Heart left ventricle (tissue), 13 donors: ENCODE measurements at regions not wholly inside any gene's neighbourhood (a gene's known extent, or its start where the extent isn't known, plus 50 kb on each side); places are given as distances from the start of the nearest gene placed in this dataset.

Experiments
- POLR2A ChIP-seq, 2 donors: fragments of 450-650 bp; IDR thresholded peaks; one replicate each; pipeline ENCODE4 v1.6.1; 2017; ENCODE audit warnings: antibody characterized with exemption in 2 of 2, mild to moderate bottlenecking in 2 of 2, moderate library complexity in 2 of 2
- TF ChIP-seq, protein P1 (sequence below), 12 donors: fragments of 200-600 bp; sonication (generic) in 4 of 12; IDR thresholded peaks; one replicate each; pipeline versions ENCODE4 v1.5.0 to v1.8.0; 2018 to 2022; ENCODE audit warnings: antibody characterized with exemption in 12 of 12, mild to moderate bottlenecking in 5 of 12
- donor health status: ischemic (EF 13 %, LVEDD 7.1; RV severe dilation, severe dysfunction).
- donor health status: DM: no; HTN: yes; CAD: no.
- donor health status: DM: no; HTN: no; CAD: no.
- donor health status: ischemic (EF 25% LVEDD 6.9; RV normal size, moderate dysfunction).
- donor health status: ischemic (EF 25% LVEDD 5.7; RV mildly dilated, moderate dysfunction).
- donor health status: ischemic (EF 35%, LVEDD 5.7; RV mildly dilated, moderate dysfunction).
- donor health status: nonischemic (EF 11% LVEDD 7.7; RV severe dilation, severe dysfunction).
- donor health status: DM: yes; HTN: yes; CAD: no.
- donor health status: PGD.
- donor health status: ischemic (EF 29% LVEDD 5.4; RV normal size, mild dysfunction).
- donor health status: nonischemic (EF 23%, LVEDD 6.1; RV moderate dilation, normal function).

- TF ChIP-seq, protein P1, sequence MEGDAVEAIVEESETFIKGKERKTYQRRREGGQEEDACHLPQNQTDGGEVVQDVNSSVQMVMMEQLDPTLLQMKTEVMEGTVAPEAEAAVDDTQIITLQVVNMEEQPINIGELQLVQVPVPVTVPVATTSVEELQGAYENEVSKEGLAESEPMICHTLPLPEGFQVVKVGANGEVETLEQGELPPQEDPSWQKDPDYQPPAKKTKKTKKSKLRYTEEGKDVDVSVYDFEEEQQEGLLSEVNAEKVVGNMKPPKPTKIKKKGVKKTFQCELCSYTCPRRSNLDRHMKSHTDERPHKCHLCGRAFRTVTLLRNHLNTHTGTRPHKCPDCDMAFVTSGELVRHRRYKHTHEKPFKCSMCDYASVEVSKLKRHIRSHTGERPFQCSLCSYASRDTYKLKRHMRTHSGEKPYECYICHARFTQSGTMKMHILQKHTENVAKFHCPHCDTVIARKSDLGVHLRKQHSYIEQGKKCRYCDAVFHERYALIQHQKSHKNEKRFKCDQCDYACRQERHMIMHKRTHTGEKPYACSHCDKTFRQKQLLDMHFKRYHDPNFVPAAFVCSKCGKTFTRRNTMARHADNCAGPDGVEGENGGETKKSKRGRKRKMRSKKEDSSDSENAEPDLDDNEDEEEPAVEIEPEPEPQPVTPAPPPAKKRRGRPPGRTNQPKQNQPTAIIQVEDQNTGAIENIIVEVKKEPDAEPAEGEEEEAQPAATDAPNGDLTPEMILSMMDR (IDR thresholded peaks at IDR 0.05), result no peak
- TF ChIP-seq POLR2A (IDR thresholded peaks at IDR 0.05), result no peak
These were observed 55.7 kb upstream of the ZNF507 start for GRCh38 chr19:32289566-32290210.
